Lung (tissue), 11 donors: ENCODE measurements at regions not wholly inside any gene's neighbourhood (a gene's known extent, or its start where the extent isn't known, plus 50 kb on each side); places are given as distances from the start of the nearest gene placed in this dataset.
A peak's percentile ranks its signal among the peaks of the same experiment; 100 is the strongest.

ENCODE experiments used
- ATAC-seq: fragments of 200-7000 bp; cut with Tn5 transposase; one replicate; pipeline ENCODE4 v1.9.1; 2020; ENCODE audit warnings: moderate number of reproducible peaks; ENCODE audit not compliant: insufficient read depth, low FRiP score
- DNase-seq, 3 donors: peaks; one replicate each; pipeline ENCODE4 v3.0.0-alpha.2; 2013 to 2017
- H3K27ac ChIP-seq, 2 donors: one replicate each; pipeline ENCODE4 v1.5.1; 2013; ENCODE audit warnings: mild to moderate bottlenecking in 2 of 2, moderate library complexity in 2 of 2, control low read depth in 1 of 2, inconsistent platforms in 1 of 2, low read depth in 1 of 2, low read length in 1 of 2
- H3K27me3 ChIP-seq, 3 donors: one replicate each; pipeline ENCODE4 v1.5.1; 2013; ENCODE audit warnings: low read length in 2 of 3; ENCODE audit not compliant: control insufficient read depth in 3 of 3, insufficient read depth in 3 of 3
- H3K36me3 ChIP-seq, 4 donors: one replicate each; pipeline ENCODE4 v1.5.1; 2013; ENCODE audit warnings: low read length in 4 of 4, mild to moderate bottlenecking in 1 of 4, moderate library complexity in 1 of 4; ENCODE audit not compliant: control insufficient read depth in 4 of 4, insufficient read depth in 4 of 4
- H3K4me1 ChIP-seq, 5 donors: one replicate each; pipeline ENCODE4 v1.5.1; 2013; ENCODE audit warnings: low read length in 5 of 5, mild to moderate bottlenecking in 2 of 5, moderate library complexity in 1 of 5; ENCODE audit not compliant: control insufficient read depth in 5 of 5, insufficient read depth in 5 of 5
- H3K4me3 ChIP-seq: one replicate; pipeline ENCODE4 v1.5.1; 2013; ENCODE audit warnings: mild to moderate bottlenecking, control low read depth, moderate library complexity
- H3K9ac ChIP-seq, 2 donors: one replicate each; pipeline ENCODE4 v1.5.1; 2013; ENCODE audit warnings: low read length in 2 of 2, control low read depth in 1 of 2; ENCODE audit not compliant: insufficient read depth in 1 of 2
- H3K9me3 ChIP-seq, 4 donors: one replicate each; pipeline ENCODE4 v1.5.1; 2013; ENCODE audit warnings: low read length in 3 of 4, mild to moderate bottlenecking in 1 of 4, moderate library complexity in 1 of 4; ENCODE audit not compliant: control insufficient read depth in 4 of 4, insufficient read depth in 3 of 4
- WGBS, 2 donors: extraction: QIAGEN DNeasy Blood & Tissue Kit; methylation state at CpG; one replicate each; pipeline ENCODE4 v1.1.7; 2013; 5-methylcytosine and 5-hydroxymethylcytosine counted together
- TF ChIP-seq, protein P1 (sequence below): IDR thresholded peaks from 2 replicates; pipeline ENCODE4 v1.5.1; 2012; ENCODE audit warnings: mild to moderate bottlenecking; ENCODE audit errors: control extremely low read depth, extremely low read depth
- donor health status: control.
- donor health status: control.
- donor health status: Bipolar disorder and iron deficiency.
- donor health status: healthy.
- donor health status: DM: yes; HTN: yes; CAD: no.

DNA sequence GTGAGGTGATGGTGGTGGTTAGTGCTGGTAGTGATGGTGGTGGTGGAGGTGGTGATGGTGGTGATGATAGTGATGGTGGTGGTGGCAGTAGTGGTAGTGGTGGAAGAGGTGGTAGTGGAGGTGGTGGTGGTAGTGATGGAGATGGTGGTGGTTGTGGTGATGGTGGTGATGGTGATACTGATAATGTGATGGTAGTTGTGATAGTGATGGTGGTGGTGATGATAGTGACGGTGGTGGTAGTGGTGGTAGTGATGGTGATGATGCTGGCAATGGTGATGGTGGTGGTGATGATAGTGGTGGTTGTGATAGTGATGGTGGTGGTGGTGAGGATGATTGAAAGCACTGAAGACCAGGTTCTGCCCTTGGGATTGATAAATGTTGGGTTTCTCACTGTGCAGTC, 85.2 kb upstream of the SLC1A3 start:
- 90 to 100% methylated on average over 1 of the region's 1 CpG for WGBS, 2 donors
- H3K27me3 ChIP-seq = no peaks in the 10 kb centered on the region
- no peaks in the 10 kb centered on the region for H3K36me3 ChIP-seq
- ATAC-seq = no peak
- H3K27ac ChIP-seq = no peak overlapping the region
- no peak overlapping the region for H3K4me3 ChIP-seq
- no peak for DNase-seq
- H3K9me3 ChIP-seq = peaks cover 0 to 2% (median 0%) of the 10 kb centered on the region in 4 donors
- no peak overlapping the region for H3K9ac ChIP-seq
- TF ChIP-seq, protein P1, sequence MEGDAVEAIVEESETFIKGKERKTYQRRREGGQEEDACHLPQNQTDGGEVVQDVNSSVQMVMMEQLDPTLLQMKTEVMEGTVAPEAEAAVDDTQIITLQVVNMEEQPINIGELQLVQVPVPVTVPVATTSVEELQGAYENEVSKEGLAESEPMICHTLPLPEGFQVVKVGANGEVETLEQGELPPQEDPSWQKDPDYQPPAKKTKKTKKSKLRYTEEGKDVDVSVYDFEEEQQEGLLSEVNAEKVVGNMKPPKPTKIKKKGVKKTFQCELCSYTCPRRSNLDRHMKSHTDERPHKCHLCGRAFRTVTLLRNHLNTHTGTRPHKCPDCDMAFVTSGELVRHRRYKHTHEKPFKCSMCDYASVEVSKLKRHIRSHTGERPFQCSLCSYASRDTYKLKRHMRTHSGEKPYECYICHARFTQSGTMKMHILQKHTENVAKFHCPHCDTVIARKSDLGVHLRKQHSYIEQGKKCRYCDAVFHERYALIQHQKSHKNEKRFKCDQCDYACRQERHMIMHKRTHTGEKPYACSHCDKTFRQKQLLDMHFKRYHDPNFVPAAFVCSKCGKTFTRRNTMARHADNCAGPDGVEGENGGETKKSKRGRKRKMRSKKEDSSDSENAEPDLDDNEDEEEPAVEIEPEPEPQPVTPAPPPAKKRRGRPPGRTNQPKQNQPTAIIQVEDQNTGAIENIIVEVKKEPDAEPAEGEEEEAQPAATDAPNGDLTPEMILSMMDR = no peak
- H3K4me1 ChIP-seq = peaks cover 0 to 5% (median 0%) of the 10 kb centered on the region in 5 donors

DNA sequence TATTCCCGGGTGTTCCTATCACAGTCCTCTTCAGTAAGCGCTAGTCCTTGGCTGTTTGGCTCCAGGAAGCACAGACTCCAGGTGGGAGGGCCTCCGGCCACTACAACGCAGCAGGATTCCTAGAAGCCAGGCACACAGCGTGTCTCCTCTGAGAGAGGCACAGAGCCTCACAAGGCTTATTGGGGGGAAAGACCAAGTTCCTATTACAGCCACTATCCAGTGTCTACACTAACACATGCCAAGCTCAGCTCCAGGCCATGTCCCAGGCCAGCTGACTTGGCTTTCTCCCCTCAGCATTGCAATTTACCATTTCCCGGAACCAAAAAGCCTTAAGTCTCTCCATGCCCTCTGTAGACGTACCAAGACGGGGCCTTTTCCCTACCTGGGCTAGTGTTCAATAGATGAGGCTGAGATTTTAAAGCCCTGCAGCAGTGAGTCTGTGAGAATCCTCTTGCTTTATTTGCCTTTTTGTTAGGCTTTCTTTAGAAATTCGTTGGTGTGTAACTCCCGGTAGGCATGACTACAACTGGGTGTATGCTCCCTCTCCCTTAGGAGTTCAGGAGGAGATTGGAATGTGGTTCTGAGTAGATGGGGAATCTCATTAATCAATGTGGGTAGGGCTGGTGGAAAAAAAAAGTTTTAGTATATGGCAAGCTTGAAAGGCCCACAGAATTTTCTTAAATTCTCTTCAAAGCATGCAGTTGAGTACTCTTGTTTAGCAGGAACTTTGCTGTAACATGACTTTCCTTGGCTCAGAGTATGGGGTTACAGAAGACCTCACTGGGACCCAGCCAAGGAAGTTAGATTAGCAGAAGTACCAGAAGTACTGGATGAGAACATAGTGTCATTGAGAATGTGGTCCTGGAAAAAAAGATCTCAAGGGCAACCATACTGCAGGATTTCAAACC, 84.3 kb upstream of the SLC1A3 start:
- TF ChIP-seq, protein P1 = no peak
- Histone ChIP-seq H3K27ac (peak overlapping the region in 1 of 2 donors; percentile 14), H3K36me3 (no peaks in the 10 kb centered on the region), H3K4me3 (no peak overlapping the region), H3K9ac (no peak overlapping the region), H3K27me3 (no peaks in the 10 kb centered on the region), H3K9me3 (peaks cover 0 to 2% (median 0%) of the 10 kb centered on the region in 4 donors), H3K4me1 (peaks cover 0 to 5% (median 0%) of the 10 kb centered on the region in 5 donors)
- DNase-seq = peak in 1 of 3 donors; percentile 11
- 83 to 91% methylated on average over 10 of the region's 10 CpGs for WGBS, 2 donors
- ATAC-seq = no peak

DNA sequence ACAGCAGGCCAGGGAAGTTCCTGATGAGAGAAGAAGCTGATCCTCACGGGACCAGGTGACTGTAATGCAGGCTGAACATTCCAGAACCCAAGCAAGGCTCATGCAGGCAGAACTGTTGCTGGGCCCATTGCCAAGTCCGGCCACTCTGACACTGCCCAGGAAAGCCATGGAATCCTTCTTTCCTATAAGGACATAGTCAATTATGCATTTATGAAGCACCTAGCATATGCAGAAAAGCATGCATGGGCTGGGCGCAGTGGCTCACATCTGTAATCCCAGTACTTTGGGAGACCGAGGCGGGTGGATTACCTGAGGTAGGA, 83.7 kb upstream of the SLC1A3 start:
- no peak overlapping the region for H3K9ac ChIP-seq
- H3K9me3 ChIP-seq = peaks cover 0 to 2% (median 0%) of the 10 kb centered on the region in 4 donors
- H3K4me1 ChIP-seq = peaks cover 0 to 5% (median 0%) of the 10 kb centered on the region in 5 donors
- peak overlapping the region in 1 of 2 donors; percentile 68 for H3K27ac ChIP-seq
- DNase-seq = no peak
- no peaks in the 10 kb centered on the region for H3K27me3 ChIP-seq
- TF ChIP-seq, protein P1 = no peak
- 85 to 93% methylated on average over 5 of the region's 5 CpGs for WGBS, 2 donors
- no peaks in the 10 kb centered on the region for H3K36me3 ChIP-seq
- no peak for ATAC-seq
- H3K4me3 ChIP-seq = no peak overlapping the region
